ENCODE measurements at regions not wholly inside any gene's neighbourhood (a gene's known extent, or its start where the extent isn't known, plus 50 kb on each side); places are given as distances from the start of the nearest gene placed in this dataset.

- intact Hi-C loops (cut with DNase I), result no loop called here
- Histone ChIP-seq H3K4me3 (no peak overlapping the region), H3K27me3 (no peaks in the 10 kb centered on the region), H3K4me1 (ENCODE audit: insufficient read depth) (no peaks in the 10 kb centered on the region), H3K9me3 (peaks cover 0 to 5% of the 10 kb centered on the region in 2 donors), H3K36me3 (no peaks in the 10 kb centered on the region), H3K27ac (no peak overlapping the region)
- DNase-seq, result no peak
- TF ChIP-seq CTCF (IDR thresholded peaks at IDR 0.05), result no peak
- no peak for TF ChIP-seq POLR2A (IDR thresholded peaks at IDR 0.05)
- WGBS, 3 donors, result 78 to 91% (median 89%) methylated on average over 2 of the region's 2 CpGs
Measured at GRCh38 chr1:171433451-171433850, 51.9 kb upstream of the PRRC2C start.

GRCh38 chr1:171434717-171435346, 50.5 kb upstream of the PRRC2C start:
- no peaks in the 10 kb centered on the region for H3K36me3 ChIP-seq
- H3K9me3 ChIP-seq, result no peaks in the 10 kb centered on the region
- TF ChIP-seq POLR2A (IDR thresholded peaks at IDR 0.05) (no peak), EP300 (IDR thresholded peaks at IDR 0.05) (no peak)
- H3K27ac ChIP-seq, result no peak overlapping the region
- intact Hi-C loops (cut with DNase I), result no loop called here
- DNase-seq, result peak in 1 of 5 donors; percentile 24
- H3K27me3 ChIP-seq, result no peaks in the 10 kb centered on the region
- no peak overlapping the region for H3K4me3 ChIP-seq
- 42 to 64% (median 43%) methylated on average over 8 to 9 of the region's 9 CpGs for WGBS, 3 donors
- H3K4me1 ChIP-seq (ENCODE audit: insufficient read depth), result no peaks in the 10 kb centered on the region
